ENCODE measurements at regions not wholly inside any gene's neighbourhood (a gene's known extent, or its start where the extent isn't known, plus 50 kb on each side); places are given as distances from the start of the nearest gene placed in this dataset.
A peak's percentile ranks its signal among the peaks of the same experiment; 100 is the strongest.

DNA sequence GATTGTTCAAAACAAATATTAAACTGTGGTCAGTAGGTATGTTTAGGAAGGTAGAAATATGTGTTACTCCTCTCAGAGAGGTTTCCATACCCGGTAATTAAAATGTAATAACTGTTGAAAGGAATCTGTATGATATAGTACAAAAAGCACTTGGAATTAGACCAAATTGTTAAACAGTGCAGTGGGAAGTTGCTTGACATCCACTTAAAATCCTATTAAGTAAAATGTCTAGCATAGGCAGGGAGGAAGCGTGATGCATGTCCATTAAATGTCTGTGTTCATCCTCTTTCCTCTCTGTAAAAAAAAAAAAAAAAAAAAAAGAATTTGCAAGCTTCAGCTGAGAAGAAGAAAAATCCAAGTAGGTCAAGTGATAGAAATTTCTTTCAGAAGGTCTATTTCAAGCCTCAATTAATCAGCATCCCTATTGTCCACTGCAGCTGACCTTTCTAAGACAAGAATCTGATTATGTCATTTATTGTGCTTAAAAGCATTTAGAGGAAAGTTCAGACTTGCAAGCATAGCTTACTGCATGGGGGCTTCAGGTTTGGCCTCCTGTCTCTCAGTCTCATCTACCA, 265.6 kb upstream of the RGS6 start:
- no peak for DNase-seq (ENCODE audit: low read depth)
- no peak overlapping the region for H3K4me3 ChIP-seq (ENCODE audit: control insufficient read depth, low read depth, low read length)
- TF ChIP-seq CTCF (conservative IDR thresholded peaks at IDR 0.05; ENCODE audit: control insufficient read depth, insufficient read depth, low read depth, low read length): no peak

- TF ChIP-seq CTCF (conservative IDR thresholded peaks at IDR 0.05; ENCODE audit: control insufficient read depth, insufficient read depth, low read depth, low read length): no peak
- no peak for DNase-seq (ENCODE audit: low read depth)
- no peak overlapping the region for H3K4me3 ChIP-seq (ENCODE audit: control insufficient read depth, low read depth, low read length)
Measured at GRCh38 chr14:71668186-71668912, 263.9 kb upstream of the RGS6 start.

- TF ChIP-seq CTCF (conservative IDR thresholded peaks at IDR 0.05; ENCODE audit: control insufficient read depth, insufficient read depth, low read depth, low read length): no peak
- no peak overlapping the region for H3K4me3 ChIP-seq (ENCODE audit: control insufficient read depth, low read depth, low read length)
- no peak for DNase-seq (ENCODE audit: low read depth)
Measured at GRCh38 chr14:71672596-71672995, 259.6 kb upstream of the RGS6 start.

DNA sequence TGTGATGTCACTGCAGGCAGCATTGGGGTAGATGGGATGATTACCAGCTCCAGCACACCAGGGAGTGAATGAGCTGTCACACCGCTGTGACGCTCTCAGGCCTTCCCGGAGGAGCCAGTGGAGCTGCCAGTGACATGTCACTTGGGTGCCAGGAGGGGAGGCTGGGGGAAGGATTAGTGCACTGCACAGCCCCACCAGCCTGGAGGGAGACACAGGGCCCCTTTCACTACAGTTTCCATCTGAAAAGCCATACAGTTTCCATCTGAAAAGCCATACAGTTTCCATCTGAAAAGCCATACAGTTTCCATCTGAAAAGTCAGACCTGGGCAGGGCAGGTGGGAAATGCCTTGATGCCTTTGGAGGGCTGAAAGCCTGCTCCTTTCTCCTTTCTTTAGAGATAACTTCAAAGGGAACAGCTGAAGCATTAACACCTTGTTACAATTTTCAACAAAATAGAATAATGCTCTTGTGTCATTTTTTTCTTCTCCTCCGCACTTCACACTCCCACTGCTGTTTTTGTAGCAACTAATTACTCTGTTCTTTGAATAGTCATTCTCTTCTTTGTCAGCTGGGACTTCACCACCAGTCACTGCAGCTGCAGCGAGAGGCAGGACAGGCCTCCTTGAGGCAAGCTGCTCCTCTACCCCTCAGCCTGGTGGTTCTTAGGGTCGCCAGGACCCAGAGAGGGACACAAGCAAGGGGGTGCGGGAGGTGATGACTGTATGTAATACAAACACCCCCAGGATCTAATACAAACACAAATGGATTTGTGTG, 256.9 kb upstream of the RGS6 start:
- TF ChIP-seq CTCF (conservative IDR thresholded peaks at IDR 0.05; ENCODE audit: control insufficient read depth, insufficient read depth, low read depth, low read length): no peak
- no peak overlapping the region for H3K4me3 ChIP-seq (ENCODE audit: control insufficient read depth, low read depth, low read length)
- no peak for DNase-seq (ENCODE audit: low read depth)

GRCh38 chr14:71675900-71676287, 256.3 kb upstream of the RGS6 start:
- TF ChIP-seq CTCF (conservative IDR thresholded peaks at IDR 0.05; ENCODE audit: control insufficient read depth, insufficient read depth, low read depth, low read length): no peak
- no peak overlapping the region for H3K4me3 ChIP-seq (ENCODE audit: control insufficient read depth, low read depth, low read length)
- DNase-seq (ENCODE audit: low read depth): peak; percentile 27

GRCh38 chr14:71680736-71681387, 251.4 kb upstream of the RGS6 start:
- TF ChIP-seq CTCF (conservative IDR thresholded peaks at IDR 0.05; ENCODE audit: control insufficient read depth, insufficient read depth, low read depth, low read length): no peak
- no peak for DNase-seq (ENCODE audit: low read depth)
- H3K4me3 ChIP-seq (ENCODE audit: control insufficient read depth, low read depth, low read length): no peak overlapping the region

All from fibroblast of mammary gland (primary cell).